H4 (cell line): ENCODE measurements at regions not wholly inside any gene's neighbourhood (a gene's known extent, or its start where the extent isn't known, plus 50 kb on each side); places are given as distances from the start of the nearest gene placed in this dataset.

Experiments used
- DNase-seq: peaks from one replicate; pipeline ENCODE4 v3.0.0-alpha.2; 2015; ENCODE audit warnings: low spot score

DNA sequence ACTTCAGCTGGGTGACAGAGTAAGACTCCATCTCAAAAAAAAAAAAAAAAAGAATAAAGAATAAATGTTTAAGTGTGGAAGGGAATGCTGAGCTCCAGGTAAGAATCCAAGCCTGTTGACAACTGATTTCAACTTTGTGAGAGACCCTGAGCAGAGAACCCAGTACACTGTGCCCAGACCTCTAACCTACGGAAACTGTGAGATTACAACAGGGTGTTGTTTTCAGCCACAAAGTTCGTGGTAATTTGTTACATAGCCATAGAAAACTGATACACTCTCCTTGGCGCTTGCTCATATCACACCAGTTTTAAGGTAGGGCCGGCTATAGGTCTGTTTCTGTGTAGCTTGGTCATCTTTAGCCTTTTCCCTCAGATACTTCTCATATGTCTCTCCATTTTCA lies 98.4 kb upstream of the PAPOLG start:
- no peak for DNase-seq

DNA sequence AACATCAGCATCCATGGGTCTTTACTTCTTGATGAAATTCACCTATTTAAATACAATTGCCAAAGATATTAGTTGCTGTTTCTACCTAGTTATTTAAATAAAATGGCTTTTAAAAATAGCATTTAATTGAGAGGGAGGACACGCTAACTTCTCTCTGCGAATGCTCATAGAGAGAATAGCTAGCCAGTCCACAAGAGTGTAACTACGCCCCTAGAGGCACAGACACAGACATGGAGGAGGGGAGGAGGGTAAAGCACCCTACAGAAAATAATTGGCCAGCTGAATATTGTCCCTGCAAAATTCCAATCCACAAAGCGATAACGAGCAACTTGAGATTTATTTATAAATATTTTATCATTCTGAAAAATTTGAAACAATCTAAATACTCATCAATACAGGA lies 97.0 kb upstream of the PAPOLG start:
- DNase-seq: no peak

DNA sequence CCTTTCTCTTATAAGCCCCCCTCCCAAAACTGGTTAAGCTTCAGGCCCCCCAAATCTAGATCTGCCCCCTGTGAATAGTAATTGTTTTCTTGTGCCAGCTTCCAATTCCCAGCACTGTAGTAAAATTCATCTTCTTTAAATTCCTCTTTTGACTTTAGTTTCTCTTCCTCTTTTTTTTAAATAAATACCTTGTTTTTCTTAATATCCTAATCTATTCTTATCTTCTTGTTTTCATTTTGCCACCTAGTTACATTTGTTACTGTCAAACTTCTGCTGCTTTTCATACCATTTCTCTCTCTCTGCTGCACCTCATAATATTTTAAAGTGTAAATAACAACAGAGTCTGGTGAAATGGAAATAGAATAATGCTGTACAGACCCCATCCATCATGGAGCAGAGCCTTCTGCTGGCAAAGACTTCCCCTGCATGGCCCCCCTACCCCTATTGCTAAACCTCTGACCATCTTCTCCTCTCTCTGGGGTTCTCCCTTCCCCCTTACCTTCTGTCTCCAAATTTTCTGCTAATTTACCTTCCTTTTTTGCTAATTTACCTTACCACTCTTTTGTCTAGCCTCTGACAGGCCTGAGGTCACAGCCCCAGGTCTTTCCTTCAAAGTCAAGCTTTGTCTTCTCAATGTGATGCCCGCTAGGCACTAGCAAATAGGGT lies 94.9 kb upstream of the PAPOLG start:
- no peak for DNase-seq

DNA sequence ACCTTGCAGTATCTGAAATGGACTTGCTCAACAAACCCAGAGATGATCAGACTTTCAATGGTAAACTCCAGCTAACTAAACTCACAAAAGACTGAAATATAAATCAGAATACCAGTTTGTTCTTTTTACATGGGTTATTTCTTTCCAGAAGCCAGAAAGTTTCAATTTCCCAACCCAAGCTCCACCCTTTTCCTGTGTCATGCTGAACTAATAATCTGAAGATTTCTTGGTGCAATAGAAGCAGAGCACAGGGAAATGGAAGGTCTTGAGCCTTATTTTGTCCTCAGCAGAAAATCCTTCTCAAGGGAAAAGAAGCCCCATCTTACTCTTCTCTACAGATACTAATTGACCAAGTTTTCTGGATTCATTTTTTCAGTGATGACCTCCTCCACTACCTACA lies 93.3 kb upstream of the PAPOLG start:
- no peak for DNase-seq

DNA sequence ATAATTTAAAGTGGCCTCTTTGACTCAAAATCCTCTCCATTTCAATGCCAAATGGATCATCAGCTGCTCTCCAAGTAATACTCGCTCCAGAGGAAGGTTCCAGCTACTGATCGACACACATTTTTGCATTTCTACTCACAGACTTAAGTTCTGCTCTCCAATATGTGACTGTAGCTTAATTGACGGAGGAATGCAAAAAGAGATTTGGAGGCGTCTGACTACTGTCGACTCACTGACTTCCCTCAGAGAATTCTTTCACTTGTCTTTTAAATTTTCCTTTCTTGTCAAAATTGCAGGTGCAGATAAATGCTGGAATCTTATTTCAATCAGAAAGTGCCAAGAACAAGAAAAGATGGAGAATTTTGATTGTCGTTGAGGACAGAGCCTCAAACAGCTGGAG lies 84.1 kb upstream of the PAPOLG start:
- no peak for DNase-seq

DNA sequence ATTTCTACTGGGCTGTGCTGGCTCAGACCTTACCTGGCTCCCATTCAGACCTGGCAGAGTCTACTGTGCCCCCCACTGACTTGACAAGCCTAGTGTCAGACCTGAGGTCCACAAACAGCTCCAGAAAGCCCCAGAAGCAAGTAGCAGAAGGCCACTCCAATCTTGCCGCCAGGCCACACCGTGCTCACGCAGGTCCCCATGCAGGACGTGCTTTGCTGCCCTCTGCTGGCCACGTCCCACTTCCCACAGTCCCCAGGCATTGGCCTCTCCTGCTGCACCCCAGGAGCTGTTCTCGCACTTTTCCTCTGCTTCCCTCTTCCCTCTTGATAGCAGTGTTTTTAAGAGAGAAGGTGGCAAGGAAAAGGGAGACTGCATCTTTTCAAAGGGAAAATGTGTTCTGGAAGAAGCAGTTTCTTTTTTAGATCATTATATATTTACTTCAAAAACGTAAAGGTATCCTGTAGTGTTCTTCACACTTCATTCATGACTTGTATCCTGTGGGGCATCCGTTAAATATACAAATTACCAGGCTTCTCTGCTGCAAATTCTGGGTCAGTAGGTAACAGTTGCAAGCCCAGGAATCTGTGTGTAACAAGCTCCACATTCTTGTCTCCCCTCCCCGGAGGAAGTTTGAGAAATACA lies 81.4 kb upstream of the PAPOLG start:
- DNase-seq: peak; percentile 79

DNA sequence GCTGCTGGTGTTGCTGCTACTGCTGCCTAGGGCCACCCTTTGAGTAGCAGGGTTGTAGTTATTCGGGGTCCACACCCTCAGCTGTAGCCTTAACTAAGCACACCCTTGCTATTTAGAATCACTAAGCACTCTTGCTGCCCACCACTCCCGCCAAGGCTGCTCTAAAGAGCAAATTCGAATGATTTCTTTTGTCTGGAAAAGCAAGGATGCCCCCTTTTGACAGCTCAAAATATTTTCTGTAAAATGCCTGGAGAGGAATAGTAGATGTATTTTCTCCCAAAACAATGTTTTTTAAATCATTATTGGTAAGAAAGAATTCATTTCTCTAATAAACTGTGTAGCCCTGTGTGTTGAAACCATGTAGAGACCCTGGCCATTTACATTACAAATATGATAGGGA lies 80.8 kb upstream of the PAPOLG start:
- no peak for DNase-seq

DNA sequence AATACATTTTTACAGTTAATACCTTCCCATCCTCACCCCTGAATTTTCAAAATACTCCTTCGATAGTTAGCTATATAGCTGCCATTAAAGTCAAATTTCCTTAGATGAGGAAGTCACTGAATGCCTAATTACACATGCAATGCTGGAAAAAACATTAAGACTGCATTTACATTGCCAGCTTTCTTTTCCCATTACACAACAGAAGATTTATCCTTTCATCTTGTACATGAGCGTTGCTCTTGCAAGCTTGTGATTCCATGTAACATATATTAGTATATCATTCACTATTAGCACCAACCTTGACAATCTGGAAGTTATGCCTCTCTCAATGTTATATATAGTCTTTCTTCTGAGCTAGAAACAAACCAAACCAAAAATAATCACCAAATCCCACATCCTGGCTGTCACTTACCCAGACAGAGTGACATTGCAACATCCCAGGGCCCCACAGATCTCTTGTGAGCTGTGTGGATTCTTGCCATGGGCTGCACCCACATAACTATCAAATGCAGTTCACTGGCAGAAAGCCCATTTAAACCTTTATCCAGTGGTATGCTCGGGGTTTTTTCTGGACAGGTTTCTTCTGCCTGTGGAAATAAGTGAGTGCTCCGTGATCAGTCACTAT lies 79.2 kb upstream of the PAPOLG start:
- peak; percentile 28 for DNase-seq

DNA sequence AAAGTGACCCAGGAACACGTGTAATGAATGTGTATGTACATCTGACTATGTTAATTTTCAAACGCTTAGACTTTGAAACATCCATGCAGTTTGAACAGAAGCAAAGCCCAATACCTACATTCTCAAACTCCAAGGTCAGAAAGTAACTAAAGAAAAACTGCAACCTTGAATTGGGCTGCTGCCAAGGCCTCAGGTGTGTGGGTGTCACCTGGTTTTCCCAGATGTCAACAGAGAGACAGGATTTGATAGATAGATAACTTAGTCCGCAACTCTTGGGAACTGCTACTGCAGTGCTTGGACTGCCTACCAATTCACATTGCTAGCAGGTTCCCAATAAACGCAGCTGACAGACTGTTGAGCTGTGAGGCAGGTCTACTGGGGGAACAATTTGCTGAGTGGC lies 78.7 kb upstream of the PAPOLG start:
- no peak for DNase-seq

DNA sequence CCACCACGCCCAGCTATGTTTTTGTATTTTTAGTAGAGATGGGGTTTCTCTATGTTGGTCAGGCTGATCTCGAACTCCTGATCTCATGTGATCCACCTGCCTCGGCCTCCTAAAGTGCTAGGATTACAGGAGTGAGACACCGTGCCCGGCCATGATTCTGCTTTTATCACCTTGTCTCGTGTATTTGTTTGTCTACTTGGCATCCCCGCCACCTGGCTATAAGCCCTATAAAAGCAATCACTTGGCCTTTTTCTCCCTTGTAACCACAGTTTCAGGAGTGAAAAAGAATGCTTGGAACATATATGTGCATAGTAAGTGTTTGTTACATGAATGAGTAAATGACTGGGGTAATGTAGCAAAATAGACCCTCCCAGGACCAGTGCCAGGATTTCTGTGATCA lies 77.5 kb upstream of the PAPOLG start:
- no peak for DNase-seq

DNA sequence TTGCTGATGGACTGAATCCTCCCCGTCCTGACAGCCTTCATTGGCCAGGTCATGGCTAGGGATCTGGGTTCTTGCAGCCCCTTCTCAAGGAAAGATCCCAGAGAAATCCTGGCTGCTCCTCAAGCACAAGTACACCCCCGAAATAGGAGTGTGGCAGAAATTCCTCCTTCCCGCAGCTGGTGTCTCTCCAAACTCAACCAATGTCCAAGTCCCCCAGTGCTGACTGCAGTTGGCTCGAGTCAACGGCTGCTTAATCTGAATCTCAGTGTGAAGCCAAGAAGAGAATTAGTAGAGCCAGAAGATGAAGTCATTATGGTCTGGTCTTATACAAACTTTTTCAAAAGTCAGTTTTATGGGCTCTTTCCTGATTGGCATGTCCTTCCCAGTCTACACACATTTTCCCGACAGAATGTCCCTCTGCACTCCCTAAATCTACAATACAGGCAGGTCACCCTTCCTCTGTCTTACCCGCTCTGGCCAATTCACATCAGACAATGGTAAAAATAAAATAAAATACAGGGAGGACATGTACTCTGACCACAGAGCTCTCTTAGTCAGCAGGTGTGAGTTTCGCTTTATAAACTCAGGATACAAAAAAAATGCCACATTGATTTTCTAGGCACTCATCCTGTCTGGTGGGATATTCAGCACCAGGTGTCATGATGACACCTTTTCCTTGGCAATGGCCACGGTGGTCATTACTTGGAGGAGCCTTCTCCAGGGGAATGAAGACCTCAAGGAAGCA lies 76.9 kb upstream of the PAPOLG start:
- DNase-seq: no peak

DNA sequence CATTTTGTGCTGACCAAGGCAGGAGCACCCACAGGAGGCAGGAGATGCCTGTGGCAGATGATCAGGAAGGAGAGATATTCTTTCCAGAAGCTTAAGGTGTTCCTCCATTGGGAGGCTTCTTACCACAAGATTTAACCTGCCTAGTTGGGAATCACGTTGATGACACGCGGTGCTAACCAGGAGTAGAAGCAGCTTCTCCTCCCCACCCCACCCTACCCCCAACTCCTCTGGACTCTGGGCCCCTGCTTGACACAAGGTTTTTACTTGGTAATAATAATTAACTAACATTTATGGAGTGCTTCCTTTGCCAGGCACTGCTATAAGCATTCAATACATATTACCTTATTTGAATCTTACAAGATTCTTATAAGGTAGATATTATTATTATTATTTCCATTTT lies 62.5 kb upstream of the PAPOLG start:
- DNase-seq: no peak

DNA sequence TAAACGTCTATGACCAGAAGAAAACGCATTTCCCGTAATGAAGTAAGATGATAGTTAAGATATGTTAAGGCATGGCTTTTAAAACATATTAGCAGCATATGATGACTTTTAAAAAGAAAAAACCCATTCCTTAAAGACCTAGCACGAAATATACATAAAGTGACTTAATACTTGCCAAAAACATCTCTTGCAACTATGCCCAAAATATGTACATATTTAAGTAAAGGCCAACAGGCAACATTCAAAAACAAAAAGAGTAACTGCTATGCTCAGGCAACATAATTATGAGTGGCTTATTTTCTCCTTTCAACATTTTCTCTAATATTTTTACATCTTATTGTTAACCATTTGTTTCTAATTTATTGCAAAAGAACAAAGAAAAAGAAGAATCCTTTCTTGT lies 60.3 kb upstream of the PAPOLG start:
- DNase-seq: no peak

DNA sequence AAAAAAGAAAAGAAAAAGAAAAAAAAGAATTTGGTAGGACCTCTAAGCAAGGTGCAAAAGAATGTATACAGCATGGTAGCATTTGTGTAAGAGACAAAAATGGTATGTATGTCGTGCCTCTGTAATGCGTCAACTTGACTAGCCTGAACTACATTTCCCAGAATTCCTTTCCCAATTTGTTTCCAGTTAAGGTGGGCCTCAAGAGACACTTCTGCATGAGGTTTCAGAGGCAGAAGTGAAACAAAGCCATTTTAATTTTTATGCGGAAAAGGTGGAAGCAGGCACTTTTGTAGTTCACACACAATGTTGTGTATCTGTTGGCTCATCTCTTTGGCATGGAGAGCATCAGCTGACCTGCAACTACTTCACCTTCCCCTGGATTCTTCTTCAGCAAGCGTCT lies 56.5 kb upstream of the PAPOLG start:
- DNase-seq: no peak

DNA sequence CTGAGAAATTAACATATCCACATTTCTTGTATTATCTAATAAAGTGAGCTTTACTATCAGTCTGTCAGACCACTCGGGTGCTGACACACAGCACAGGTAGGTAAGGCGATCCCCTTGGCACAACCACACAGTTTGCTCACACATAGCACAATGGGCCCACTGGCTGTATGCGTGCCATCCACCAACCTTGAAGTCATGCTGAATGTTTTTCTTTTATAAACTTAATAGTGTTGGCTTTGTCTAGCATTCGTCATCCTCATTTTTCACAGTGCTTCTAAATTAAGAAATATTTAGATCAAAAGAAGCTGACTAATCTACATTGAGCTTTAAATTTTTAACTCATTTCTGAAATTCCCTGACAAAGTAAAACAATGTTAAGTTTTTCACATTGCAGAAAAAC lies 50.0 kb upstream of the PAPOLG start:
- DNase-seq: peak; percentile 28
